DOHH2 (cell line): ENCODE measurements at regions not wholly inside any gene's neighbourhood (a gene's known extent, or its start where the extent isn't known, plus 50 kb on each side); places are given as distances from the start of the nearest gene placed in this dataset.

Source experiments
- H3F3A ChIP-seq: fragments of 200-600 bp; sonication (generic), shearing (Covaris generic); 2 replicates; pipeline ENCODE4 v1.6.0; 2016; ENCODE audit warnings: antibody characterized with exemption, mild to moderate bottlenecking; ENCODE audit not compliant: control insufficient read depth, insufficient read depth
- H3K27ac ChIP-seq: fragments of 200-600 bp; sonication (generic); 2 replicates; pipeline ENCODE4 v1.5.1; 2014; ENCODE audit warnings: low read depth, mild to moderate bottlenecking, low read length, moderate library complexity
- H3K27me3 ChIP-seq: fragments of 200-600 bp; sonication (generic); 2 replicates; pipeline ENCODE4 v1.6.1; 2014; ENCODE audit warnings: mild to moderate bottlenecking, low read length, mixed read lengths; ENCODE audit not compliant: control insufficient read depth
- H3K36me3 ChIP-seq: fragments of 200-600 bp; sonication (generic); 2 replicates; pipeline ENCODE4 v1.6.1; 2014; ENCODE audit warnings: mild to moderate bottlenecking, low read length, moderate library complexity, mixed read lengths; ENCODE audit not compliant: control insufficient read depth
- H3K4me1 ChIP-seq: fragments of 200-600 bp; sonication (generic); 2 replicates; pipeline ENCODE4 v1.6.1; 2014; ENCODE audit warnings: mild to moderate bottlenecking, low read length, mixed read lengths; ENCODE audit not compliant: control insufficient read depth
- H3K4me2 ChIP-seq: fragments of 200-600 bp; sonication (generic); 2 replicates; pipeline ENCODE4 v1.6.0; 2014; ENCODE audit warnings: mild to moderate bottlenecking, low read length, moderate library complexity
- H3K4me3 ChIP-seq: fragments of 200-600 bp; sonication (generic); 2 replicates; pipeline ENCODE4 v1.5.1; 2014; ENCODE audit warnings: mild to moderate bottlenecking, low read length, mixed read lengths
- H3K79me2 ChIP-seq: fragments of 200-600 bp; sonication (generic); 2 replicates; pipeline ENCODE4 v1.6.1; 2014; ENCODE audit warnings: mild to moderate bottlenecking, low read length, mixed read lengths; ENCODE audit not compliant: control insufficient read depth
- H3K9me2 ChIP-seq: fragments of 200-600 bp; sonication (generic); replicated peaks from 2 replicates; pipeline ENCODE4 v1.6.1; 2014; ENCODE audit warnings: mild to moderate bottlenecking, low read length, mixed read lengths; ENCODE audit not compliant: control insufficient read depth
- H3K9me3 ChIP-seq: fragments of 200-600 bp; sonication (generic); 2 replicates; pipeline ENCODE4 v1.6.1; 2014; ENCODE audit warnings: antibody characterized with exemption, low read length, mixed read lengths; ENCODE audit not compliant: control insufficient read depth, insufficient read depth
- H4K20me1 ChIP-seq: fragments of 200-600 bp; sonication (generic); 2 replicates; pipeline ENCODE4 v1.6.0; 2014; ENCODE audit warnings: low read depth, mild to moderate bottlenecking, antibody characterized with exemption, low read length, moderate library complexity; ENCODE audit not compliant: control insufficient read depth, insufficient read depth
- CTCF ChIP-seq: fragments of 200-600 bp; sonication (generic); IDR thresholded peaks from one replicate; pipeline ENCODE4 v1.5.1; 2014; ENCODE audit warnings: antibody characterized with exemption, mild to moderate bottlenecking, low read depth, low read length; ENCODE audit not compliant: poor library complexity, severe bottlenecking
- EZH2phosphoT487 ChIP-seq: fragments of 200-600 bp; sonication (generic); IDR thresholded peaks from 2 replicates; pipeline ENCODE4 v1.6.1; 2017; ENCODE audit warnings: borderline replicate concordance, mild to moderate bottlenecking, antibody characterized with exemption, low read length, moderate library complexity, mixed read lengths

- no peaks in the 10 kb centered on the region for H3K36me3 ChIP-seq
- no peaks in the 10 kb centered on the region for H3F3A ChIP-seq
- no peaks in the 10 kb centered on the region for H4K20me1 ChIP-seq
- H3K27ac ChIP-seq: no peak overlapping the region
- no peaks in the 10 kb centered on the region for H3K27me3 ChIP-seq
- no peak for TF ChIP-seq EZH2phosphoT487
- no peak for TF ChIP-seq CTCF
- no peaks in the 10 kb centered on the region for H3K79me2 ChIP-seq
- H3K9me2 ChIP-seq: no peaks in the 10 kb centered on the region
- H3K4me1 ChIP-seq: peaks cover 9% of the 10 kb centered on the region
- no peaks in the 10 kb centered on the region for H3K9me3 ChIP-seq
- H3K4me2 ChIP-seq: no peak overlapping the region
- H3K4me3 ChIP-seq: no peak overlapping the region
Measured at GRCh38 chr2:62589691-62590356, 83.8 kb upstream of the TMEM17 start.

GRCh38 chr2:62587592-62587991 is 81.6 kb upstream of the TMEM17 start:
- H3K27me3 ChIP-seq: no peaks in the 10 kb centered on the region
- H3K4me2 ChIP-seq: no peak overlapping the region
- H3K9me2 ChIP-seq: no peaks in the 10 kb centered on the region
- no peaks in the 10 kb centered on the region for H3K9me3 ChIP-seq
- no peaks in the 10 kb centered on the region for H3F3A ChIP-seq
- H4K20me1 ChIP-seq: no peaks in the 10 kb centered on the region
- H3K79me2 ChIP-seq: no peaks in the 10 kb centered on the region
- H3K27ac ChIP-seq: no peak overlapping the region
- no peak overlapping the region for H3K4me3 ChIP-seq
- peaks cover 9% of the 10 kb centered on the region for H3K4me1 ChIP-seq
- no peaks in the 10 kb centered on the region for H3K36me3 ChIP-seq
- TF ChIP-seq EZH2phosphoT487: no peak
- no peak for TF ChIP-seq CTCF

GRCh38 chr2:62586981-62587380 is 81.0 kb upstream of the TMEM17 start:
- no peaks in the 10 kb centered on the region for H3K36me3 ChIP-seq
- H3K4me2 ChIP-seq: peak overlapping the region; percentile 17; the same call in 1 of the 2 replicates
- no peaks in the 10 kb centered on the region for H3K9me3 ChIP-seq
- H3K4me1 ChIP-seq: peaks cover 9% of the 10 kb centered on the region
- H3F3A ChIP-seq: no peaks in the 10 kb centered on the region
- H3K27ac ChIP-seq: no peak overlapping the region
- no peaks in the 10 kb centered on the region for H3K27me3 ChIP-seq
- no peak for TF ChIP-seq EZH2phosphoT487
- no peaks in the 10 kb centered on the region for H3K79me2 ChIP-seq
- H3K4me3 ChIP-seq: no peak overlapping the region
- no peaks in the 10 kb centered on the region for H4K20me1 ChIP-seq
- no peaks in the 10 kb centered on the region for H3K9me2 ChIP-seq

- H3K9me2 ChIP-seq: no peaks in the 10 kb centered on the region
Measured at GRCh38 chr2:62578803-62579640, 73.0 kb upstream of the TMEM17 start.

More at GRCh38 chr2:62578803-62579640, 73.0 kb upstream of the TMEM17 start:
- no peaks in the 10 kb centered on the region for H3K36me3 ChIP-seq
- H3K4me1 ChIP-seq: no peaks in the 10 kb centered on the region
- H3K4me2 ChIP-seq: no peak overlapping the region
- no peak overlapping the region for H3K27ac ChIP-seq
- H3K9me3 ChIP-seq: no peaks in the 10 kb centered on the region
- H3F3A ChIP-seq: no peaks in the 10 kb centered on the region
- no peak overlapping the region for H3K4me3 ChIP-seq
- H3K27me3 ChIP-seq: peaks cover 2% of the 10 kb centered on the region; the same call in 1 of the 2 replicates
- no peaks in the 10 kb centered on the region for H4K20me1 ChIP-seq
- TF ChIP-seq CTCF: no peak
- H3K79me2 ChIP-seq: no peaks in the 10 kb centered on the region
